OCI-LY3 (cell line): ENCODE measurements at regions not wholly inside any gene's neighbourhood (a gene's known extent, or its start where the extent isn't known, plus 50 kb on each side); places are given as distances from the start of the nearest gene placed in this dataset.

Experiments
- EZH2phosphoT487 ChIP-seq: fragments of 200-600 bp; shearing (Covaris generic); IDR thresholded peaks from 2 replicates; pipeline ENCODE4 v1.6.1; 2018; ENCODE audit warnings: antibody characterized with exemption, mixed run types, low read depth
- TF ChIP-seq, protein P1 (sequence below): fragments of 200-600, 300-600 bp; sonication (generic); IDR thresholded peaks from 2 replicates; pipeline ENCODE4 v1.5.1; 2014; ENCODE audit warnings: antibody characterized with exemption, low read length, low read depth

DNA sequence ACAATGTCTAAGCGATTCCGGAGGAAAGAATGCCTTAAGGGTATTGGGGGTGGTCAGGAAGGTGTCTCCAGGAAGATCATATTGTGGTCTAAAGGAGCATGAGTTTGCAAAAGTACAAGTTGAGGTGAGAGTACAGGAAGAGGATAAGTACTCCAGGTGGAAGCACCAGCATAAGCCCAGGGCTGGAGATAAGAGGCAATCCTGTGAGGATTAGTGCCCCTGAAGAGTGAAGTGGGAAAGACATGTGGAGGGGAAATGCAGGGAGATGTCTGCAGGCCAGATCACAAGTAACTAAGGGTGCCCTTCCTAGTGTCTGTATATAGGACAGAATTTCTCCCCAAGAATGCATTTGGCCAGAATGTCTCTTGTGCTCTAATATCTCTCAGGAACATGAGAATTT is 188.3 kb upstream of the DPT start:
- TF ChIP-seq, protein P1, sequence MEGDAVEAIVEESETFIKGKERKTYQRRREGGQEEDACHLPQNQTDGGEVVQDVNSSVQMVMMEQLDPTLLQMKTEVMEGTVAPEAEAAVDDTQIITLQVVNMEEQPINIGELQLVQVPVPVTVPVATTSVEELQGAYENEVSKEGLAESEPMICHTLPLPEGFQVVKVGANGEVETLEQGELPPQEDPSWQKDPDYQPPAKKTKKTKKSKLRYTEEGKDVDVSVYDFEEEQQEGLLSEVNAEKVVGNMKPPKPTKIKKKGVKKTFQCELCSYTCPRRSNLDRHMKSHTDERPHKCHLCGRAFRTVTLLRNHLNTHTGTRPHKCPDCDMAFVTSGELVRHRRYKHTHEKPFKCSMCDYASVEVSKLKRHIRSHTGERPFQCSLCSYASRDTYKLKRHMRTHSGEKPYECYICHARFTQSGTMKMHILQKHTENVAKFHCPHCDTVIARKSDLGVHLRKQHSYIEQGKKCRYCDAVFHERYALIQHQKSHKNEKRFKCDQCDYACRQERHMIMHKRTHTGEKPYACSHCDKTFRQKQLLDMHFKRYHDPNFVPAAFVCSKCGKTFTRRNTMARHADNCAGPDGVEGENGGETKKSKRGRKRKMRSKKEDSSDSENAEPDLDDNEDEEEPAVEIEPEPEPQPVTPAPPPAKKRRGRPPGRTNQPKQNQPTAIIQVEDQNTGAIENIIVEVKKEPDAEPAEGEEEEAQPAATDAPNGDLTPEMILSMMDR = no peak
- TF ChIP-seq EZH2phosphoT487 = no peak
